Left renal pelvis (tissue), 4 donors: ENCODE measurements at regions not wholly inside any gene's neighbourhood (a gene's known extent, or its start where the extent isn't known, plus 50 kb on each side); places are given as distances from the start of the nearest gene placed in this dataset.

Source experiments
- DNase-seq, 4 donors: peaks; one replicate each; pipeline ENCODE4 v3.0.0-alpha.2; 2013; ENCODE audit warnings: low read depth in 4 of 4, low spot score in 3 of 4

DNA sequence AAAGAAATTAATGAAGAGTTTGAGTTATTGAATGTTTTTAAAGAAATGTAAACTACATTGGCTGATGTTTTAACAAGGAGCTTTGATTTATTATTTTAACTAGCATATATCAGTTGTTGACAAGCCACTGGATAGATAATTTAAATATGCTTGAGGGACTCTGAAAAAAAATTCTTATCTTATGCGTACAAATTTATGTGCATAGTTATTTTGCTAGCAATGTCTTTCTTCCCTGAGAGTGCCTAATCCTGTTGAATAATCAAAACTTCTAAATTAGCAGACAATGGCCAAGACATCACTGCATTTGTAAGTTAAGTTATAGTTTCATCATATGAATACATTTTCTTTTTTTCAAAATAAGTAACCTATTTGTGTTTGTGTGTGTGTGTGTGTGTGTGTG is 342.3 kb downstream of the MED10 start:
- DNase-seq, result no peak

DNA sequence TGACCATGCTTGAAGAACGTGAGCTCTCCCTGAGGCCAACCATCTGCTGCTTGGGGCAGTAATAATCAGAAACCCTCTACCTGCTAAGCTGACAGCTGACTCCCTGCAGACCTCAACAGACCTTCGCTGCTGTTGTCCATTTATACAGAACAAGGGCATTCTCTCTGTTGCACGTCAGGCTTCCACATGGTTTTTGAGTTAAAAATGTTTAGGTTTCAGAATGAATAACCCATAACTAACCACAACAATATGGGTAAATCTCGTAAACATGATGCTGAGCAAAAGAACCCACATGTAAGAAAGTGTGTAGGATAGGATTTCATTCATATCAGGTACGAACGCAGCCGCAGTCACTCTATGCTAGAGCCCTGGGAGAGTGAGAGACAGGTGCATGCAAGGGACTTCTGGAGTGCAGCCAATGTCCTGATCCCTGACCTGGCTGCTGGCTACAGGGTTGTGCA is 348.5 kb downstream of the MED10 start:
- no peak for DNase-seq

DNA sequence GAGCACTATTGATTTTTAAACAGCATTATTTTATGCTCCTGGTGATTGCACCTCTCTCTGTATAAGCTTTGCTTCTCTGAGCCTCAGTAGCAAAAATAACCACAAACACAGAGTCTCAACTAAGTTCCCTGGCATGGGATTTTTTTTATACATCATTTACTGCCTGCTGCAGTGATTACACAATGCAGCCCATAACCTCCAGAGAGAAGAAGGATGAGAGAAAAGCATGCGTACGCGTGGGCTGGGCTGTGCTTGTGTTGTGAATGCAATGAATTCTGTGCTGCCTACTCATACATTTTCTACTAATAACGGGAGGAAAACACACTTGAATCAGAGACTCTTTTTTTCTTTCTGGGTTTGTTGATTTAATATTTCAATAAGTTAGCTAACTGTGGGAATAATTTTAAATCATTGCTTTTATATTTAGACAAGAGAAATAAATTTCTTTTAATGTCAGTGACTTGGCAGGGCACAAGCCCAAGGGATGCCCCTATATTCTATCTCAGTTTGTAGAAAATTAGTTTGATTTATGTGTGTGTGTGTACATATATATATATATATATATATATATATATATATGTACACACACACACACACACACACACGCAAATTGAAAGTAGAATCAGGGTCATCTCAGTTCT is 351.5 kb downstream of the MED10 start:
- no peak for DNase-seq

DNA sequence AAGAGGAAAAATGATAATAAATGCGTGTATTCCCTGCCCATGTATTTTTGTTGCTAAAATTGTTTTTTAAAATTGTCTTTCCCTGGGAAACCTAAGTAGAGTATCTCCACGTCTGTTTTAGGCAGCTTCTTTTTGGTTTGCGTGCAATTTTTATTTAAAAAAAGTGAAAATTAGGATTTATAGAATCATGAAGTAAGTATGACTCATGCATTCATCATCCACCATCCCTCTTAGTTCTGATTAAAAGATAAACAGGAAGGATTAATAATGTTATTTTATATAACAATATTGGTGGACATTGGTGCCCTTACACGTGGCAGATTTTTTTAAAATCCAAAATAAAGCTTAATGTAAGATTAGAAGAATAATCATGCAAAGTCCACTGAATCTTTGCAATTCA is 358.7 kb downstream of the MED10 start:
- no peak for DNase-seq

DNA sequence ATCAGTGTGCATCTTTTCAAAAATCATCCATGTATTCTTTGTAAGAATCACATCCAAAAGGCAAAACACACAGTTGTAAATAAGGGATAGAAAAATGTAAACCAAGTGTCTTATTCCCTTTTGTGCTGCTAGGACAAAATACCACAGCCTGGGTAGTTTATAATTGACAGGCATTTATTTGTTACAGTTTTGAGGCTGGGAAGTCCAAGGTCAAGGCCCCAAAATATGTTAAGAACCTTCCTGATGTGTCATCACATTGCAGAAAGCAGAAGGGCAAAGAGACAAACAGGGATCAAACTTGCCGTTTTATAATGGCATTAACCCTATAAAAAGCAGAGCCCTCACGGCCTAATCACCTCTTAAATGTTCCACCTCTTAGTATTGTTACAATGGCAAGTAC is 364.8 kb downstream of the MED10 start:
- no peak for DNase-seq

DNA sequence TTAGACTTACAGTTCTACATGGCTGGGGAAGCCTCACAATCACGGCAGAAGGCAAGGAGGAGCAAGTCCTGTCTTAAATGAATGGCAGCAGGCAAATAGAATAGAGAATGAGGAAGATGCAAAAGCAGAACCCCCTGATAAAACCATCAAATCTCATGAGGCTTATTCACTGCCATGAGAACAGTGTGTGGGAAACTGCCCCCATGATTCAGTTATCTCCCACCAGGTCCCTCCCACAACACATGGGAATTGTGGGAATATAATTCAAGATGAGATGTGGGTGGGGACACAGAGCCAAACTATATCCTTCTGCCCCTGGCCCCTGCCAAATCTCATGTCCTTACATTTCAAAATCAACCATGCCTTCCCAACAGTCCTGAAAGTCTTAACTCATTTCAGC is 367.1 kb downstream of the MED10 start:
- DNase-seq, result no peak

DNA sequence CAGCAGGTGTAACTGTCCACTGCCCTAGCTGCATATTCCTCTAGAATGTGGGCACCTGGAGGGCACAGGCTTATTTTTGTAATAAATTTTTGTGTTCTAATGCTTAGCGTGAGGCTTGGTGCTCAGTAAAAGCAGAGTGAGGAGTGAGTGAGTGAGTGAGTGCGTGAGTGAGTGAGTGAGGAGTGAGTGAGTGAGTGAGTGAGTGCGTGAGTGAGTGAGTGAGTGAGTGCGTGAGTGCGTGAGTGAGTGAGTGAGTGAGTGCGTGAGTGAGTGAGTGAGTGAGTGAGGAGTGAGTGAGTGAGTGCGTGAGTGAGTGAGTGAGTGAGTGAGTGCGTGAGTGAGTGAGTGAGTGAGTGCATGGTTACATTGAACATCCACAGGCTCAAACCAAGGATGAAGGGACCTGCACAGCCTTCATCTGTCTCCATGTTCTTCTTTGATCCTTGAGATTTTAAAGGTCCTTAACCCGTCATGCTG is 371.5 kb downstream of the MED10 start:
- DNase-seq, result no peak

DNA sequence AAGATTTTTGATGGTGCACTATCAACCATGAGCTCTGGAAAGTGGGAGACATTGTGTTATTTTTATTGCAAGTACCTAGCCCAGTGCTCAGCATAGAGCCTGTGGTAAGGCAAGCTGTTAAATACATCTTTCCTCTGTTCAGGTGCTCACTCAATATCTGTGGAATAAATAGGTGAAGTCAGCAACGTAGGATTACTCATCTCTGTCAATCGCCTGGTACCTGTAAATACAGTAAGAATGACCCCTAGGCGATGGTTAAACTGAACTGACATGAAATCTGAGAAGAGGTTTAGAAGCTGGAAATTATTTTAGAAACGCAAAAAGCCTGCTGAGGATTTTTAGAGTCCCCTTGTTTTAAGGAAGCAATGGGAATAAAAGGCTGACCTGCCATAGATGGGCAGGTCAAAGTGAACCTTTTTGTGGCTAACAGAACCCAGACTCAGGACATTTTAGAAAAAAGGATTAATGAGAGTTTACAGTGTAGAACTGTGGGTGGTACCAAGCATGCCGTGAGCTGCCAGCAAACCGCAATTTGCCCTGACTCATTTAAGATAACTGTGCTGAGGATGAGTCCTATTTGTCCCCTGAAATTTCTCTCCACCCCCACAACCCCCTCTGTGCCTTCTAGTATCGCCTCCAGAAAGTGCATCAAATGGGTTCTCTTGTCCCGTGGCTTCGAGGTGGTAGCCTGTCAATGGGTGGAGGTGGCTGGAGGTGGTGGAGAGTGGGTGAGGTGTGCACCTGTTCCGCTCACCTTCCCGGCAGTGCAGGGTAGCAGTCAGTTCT is 375.1 kb downstream of the MED10 start:
- DNase-seq, result no peak

DNA sequence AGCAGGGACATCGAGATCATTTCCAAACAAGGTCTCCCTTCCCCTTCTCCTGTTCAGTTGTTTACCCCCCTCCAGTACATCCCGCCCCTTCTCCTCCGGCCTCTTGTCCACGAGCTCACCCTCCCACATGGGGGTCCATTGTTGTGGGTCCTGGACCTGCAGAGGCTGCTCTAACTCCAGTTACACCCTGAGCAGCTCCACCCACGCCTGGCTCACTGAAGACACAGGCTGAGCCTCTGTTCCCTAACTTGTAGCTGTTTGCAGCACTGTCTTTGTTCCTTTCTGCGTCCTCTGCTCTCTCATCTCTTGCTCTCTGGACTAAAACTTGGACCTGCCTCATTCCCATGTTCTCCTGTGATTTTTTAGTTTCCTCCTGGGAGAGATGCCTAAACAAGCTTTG is 377.5 kb downstream of the MED10 start:
- no peak for DNase-seq

DNA sequence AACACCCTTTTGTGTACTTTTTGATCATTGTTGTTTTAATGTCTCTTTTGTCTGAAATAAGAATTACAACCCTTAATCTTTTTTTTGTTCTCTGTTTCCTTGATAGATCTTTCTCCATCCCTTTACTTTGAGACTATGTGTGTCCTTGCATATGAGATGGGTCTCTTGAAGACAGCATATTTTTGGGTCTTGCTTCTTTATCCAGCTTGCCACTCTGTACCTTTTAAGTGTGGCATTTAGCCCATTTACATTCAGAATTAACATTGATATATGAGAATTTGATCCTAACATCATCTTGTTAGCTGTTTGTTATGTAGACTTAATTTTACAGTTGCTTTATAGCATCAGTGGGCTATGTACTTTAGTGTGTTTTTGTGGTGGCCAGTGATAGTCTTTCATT is 382.5 kb downstream of the MED10 start:
- no peak for DNase-seq

DNA sequence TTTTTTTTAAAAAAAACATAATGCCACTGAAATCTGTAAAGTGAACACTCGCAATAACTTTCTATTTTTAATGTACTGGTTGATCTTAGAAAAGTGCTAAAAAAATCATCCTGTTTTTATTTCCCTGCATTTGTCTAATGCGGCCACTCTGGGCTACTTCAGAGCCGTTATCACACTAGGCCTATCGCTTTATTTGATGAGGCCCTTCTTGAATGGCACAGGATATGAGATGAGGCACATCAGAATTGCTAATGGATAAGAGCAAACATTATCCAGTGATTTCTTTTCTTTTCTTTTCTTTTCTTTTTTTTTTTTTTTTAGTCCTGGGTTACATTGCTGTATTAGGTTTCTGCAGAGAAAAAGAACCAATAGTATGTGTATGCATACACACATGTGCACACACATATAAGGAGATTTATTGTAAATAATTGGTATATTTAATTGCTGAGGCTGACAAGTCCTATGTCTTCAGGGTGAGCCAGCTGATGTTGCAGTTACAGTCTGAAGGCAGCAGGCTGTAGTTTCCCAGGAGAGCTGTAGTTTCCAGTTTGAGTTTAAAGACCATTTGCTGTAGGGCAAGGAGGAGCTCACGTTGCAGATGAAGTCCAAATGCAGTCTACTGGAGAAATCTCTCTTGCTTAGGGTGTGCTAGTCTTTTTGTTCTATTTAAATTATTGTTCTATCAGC is 391.7 kb downstream of the MED10 start:
- no peak for DNase-seq

DNA sequence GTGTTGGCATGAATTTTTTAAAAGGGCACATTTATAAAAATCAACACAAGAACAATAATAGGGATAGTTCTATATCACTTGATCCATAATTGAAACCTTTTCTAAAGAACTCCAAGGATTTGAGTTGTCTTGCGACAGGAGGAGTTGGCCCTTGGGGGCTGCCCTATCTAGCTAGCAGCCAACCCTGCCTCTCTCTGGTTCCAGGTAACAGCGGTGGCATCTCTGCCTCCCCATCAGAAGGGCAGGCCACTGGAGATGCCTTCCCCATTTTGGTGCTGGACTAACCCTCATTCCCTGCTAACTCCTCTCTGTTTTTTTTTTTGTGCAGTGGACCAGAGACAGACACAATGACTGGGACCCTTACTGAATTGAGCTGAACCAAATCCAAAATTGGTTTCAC is 393.0 kb downstream of the MED10 start:
- DNase-seq, result no peak

DNA sequence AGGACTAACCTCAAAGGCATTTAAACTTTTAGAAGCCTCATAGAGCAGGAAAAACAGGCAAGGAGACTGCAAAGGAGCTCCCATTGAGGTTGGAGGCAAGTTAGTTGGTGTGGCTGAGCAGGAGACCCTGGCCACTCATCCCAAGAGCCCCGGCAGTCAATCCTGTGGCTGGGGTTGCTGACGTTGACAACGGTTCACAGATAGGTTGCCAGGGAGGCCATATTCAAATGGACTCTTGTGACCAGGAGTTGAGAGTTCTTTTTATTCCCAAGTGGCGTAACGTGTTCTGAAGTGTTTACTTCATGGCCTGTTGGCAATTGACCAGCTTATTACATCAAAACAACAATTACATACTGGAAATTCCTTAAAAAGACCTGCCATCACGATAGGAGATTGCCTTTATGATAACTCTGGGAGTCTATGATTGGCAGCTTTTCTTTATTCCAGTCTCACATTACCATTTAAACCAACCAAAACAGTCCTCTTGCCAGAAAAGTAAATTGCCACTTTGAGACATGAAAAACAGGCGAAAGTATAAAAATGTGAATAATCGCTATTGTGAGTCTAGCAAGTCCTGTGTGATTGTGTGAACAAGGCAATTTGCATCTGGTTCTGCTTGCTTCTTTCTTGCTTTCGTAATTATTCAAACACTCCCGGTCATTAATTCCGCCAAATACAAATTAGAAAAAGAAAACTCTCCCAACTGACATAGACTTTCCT is 394.9 kb downstream of the MED10 start:
- no peak for DNase-seq

DNA sequence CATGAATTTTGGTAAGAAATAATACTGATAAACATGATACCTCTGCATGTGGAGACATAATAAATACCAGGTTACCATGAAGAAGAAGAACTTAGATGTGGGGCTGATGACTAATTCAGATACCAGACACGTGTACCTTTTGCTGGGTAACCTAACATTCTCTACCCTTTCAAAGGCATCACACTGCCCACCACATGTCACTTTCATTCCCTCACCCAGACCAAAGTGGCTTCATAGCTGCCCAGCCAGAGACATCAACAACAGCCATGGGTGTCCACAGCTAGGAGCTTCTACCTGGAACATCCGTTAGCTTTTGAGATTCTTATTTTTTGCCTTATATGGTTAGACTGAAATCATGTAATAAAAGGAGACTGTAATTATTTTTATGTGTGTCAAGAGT is 396.8 kb downstream of the MED10 start:
- DNase-seq, result no peak

DNA sequence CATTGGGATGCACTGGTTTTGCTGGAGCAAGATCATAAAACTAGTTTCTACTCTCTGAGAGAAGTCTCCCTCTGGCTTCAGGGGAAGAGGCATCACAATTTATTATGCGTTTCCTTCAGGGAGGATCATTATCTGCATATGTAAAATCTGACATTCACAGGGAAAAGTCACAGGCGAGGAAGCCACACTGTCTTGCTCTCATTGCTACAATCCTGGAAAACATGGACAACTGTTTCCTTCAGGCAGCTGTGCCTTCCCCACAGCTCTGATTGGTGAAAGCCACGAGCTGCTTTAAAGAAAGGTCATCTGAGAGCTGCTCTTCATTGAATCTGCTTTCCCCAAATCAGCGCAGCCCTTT is 397.8 kb downstream of the MED10 start:
- no peak for DNase-seq

DNA sequence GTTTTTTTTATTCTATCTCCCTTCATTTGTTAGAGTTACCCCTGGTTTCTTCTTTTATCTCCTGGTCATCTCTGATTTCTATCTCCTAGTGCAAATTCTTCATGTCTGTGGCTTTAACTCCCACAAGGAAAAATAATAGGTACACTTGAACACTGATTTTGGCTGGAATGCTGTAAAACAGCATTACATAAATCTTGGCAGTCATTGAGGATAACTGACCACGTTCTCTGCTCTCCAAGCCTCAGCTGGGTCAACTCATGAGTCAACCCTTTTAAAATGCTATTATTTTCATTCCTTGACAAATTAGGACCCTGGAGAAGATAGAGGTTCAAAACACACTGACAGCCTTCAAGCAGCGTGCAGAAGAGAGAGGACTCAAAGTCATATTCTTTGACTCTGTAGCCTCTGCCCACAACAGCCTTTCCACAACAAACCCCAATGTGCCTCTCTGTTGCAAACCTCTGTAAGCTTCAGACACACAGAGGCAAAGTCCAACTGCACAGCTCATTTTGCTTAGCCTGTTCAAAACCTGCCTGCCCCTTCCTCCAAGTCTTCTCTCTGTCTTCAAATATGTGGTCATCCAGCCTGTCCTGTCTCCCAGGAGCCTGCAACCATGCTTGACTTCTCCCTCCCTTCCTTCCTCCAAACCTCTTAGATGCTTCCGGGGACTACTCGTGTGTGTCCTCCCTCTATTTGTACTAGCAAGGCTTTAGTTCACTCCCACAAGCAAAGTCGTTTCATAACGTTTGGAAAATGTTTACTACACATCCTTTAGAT is 398.4 kb downstream of the MED10 start:
- DNase-seq, result no peak

DNA sequence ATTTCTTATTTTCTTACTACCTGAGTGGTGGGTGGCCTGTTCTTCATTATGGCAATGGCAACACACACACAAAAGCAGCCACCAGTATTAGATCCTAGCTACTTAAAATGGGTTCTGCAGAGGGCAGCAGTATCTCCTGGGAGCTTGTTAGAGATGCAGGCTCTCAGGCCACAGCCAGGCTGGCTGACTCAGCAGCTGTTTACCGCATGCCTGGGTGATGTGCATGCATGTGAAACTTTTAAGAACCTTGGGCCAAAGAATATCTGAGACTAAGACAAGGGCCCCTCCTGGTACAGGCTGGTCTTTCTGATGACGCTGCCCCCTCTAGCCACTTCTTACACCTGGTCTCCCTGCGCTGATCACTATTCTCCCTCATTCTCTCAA is 399.0 kb downstream of the MED10 start:
- DNase-seq, result no peak

DNA sequence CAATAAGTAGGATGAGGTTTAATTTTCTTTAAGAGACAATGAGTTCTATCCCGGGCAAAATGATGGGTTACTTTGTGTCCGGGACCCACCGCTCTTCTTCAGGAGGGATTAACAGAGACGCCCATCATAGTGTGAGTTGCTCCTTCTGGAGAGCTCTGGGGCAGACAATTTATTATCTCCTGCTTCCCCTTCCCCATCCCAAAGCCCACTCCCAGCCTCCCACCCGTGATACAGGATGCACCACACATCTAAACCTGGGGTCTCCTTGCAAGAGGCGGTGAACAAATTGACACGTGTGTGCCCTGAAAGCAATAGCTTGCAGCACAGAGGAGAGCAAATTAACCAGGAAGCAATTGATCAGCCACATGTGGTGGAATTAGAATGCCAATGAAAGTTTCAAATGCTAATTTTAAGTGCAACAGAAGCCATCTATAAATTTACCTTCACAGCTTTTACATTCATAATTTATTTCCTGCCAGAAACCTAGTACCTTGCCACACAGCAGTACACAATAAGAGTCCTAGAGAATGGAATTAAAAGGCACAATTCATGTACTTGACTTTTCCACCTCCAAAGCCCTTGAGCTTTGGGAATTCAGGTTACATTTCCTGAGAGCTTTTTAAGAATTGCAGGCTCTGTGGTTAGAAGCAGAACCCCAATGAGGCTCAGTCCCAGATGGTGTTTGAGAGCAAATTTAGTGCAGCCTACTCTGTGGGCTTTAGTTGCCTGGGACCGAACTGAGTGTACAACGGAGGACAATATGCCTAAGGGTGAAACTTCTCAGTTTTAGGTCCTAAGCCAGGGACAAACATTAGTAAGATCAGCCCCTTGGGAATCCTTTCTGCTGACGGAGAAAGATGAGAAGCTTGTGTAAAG is 399.6 kb downstream of the MED10 start:
- no peak for DNase-seq

DNA sequence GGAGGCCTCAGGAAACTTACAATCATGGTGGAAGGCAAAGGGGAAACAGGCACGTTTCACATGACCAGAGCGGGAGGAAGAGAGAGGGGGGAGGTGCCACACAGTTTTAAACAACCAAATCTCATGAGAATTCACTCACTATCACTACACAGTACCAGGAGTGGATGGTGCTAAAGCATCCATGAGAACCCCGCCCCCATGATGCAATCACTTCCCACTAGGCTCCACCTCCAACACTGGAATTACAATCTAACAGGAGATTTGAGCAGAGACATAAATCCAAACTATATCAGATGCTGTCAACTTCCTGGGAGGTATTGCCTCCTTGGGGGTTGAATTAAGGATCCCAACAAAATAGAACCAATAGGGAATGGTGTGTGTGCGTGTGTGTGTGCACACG is 407.1 kb downstream of the MED10 start:
- no peak for DNase-seq
